WTC11 (cell line): ENCODE measurements at regions not wholly inside any gene's neighbourhood (a gene's known extent, or its start where the extent isn't known, plus 50 kb on each side); places are given as distances from the start of the nearest gene placed in this dataset.

ENCODE experiments used
- ATAC-seq: fragments of 200-7000 bp; cut with Tn5 transposase; 2 replicates; pipeline ENCODE4 v1.10.0; 2021; ENCODE audit warnings: mild to moderate bottlenecking, moderate library complexity
- CTCF ChIA-PET: fragments of 300-600 bp; sonication (Branson Sonifier 250); formaldehyde crosslinking; loops from one replicate; lab custom pipeline; 2021; ENCODE audit warnings: antibody characterized with exemption; lab: Charles Lee
- POLR2A ChIA-PET: fragments of 350-600 bp; sonication (Branson Sonifier 250); formaldehyde crosslinking; loops from one replicate; lab custom pipeline; 2021; ENCODE audit warnings: antibody characterized with exemption; lab: Charles Lee
- DNase-seq: peaks from one replicate; pipeline ENCODE4 v3.0.0; 2021; ENCODE audit warnings: low spot score
- H3K27ac Mint-ChIP-seq: 2 replicates; pipeline ENCODE4 v1.8.0; 2021; ENCODE audit warnings: mixed read lengths
- H3K27me3 Mint-ChIP-seq: 2 replicates; pipeline ENCODE4 v1.8.0; 2021; ENCODE audit warnings: low read depth, mild to moderate bottlenecking, moderate library complexity, mixed read lengths
- H3K36me3 Mint-ChIP-seq: 2 replicates; pipeline ENCODE4 v1.8.0; 2021; ENCODE audit warnings: mixed read lengths
- H3K4me1 Mint-ChIP-seq: 2 replicates; pipeline ENCODE4 v1.8.0; 2022; ENCODE audit warnings: mixed read lengths
- H3K4me3 Mint-ChIP-seq: 2 replicates; pipeline ENCODE4 v1.8.0; 2021; ENCODE audit warnings: mild to moderate bottlenecking, moderate library complexity, mixed read lengths
- H3K9me3 Mint-ChIP-seq: 2 replicates; pipeline ENCODE4 v1.8.0; 2021; ENCODE audit warnings: mixed read lengths
- ATF2 ChIP-seq: sonication (generic); formaldehyde crosslinking; IDR thresholded peaks from 2 replicates; pipeline ENCODE4 v1.8.1; 2022; ENCODE audit warnings: low read depth, missing genetic modification reagents, borderline replicate concordance
- ATF3 ChIP-seq: sonication (generic); formaldehyde crosslinking; conservative IDR thresholded peaks from 2 replicates; pipeline ENCODE4 v1.8.1; 2022; ENCODE audit warnings: mild to moderate bottlenecking, missing genetic modification reagents
- CTCF ChIP-seq: fragments of 200-600 bp; IDR thresholded peaks from 2 replicates; pipeline ENCODE4 v1.8.0; 2022; ENCODE audit warnings: antibody characterized with exemption
- ETV6 ChIP-seq: sonication (generic); formaldehyde crosslinking; IDR thresholded peaks from 2 replicates; pipeline ENCODE4 v1.8.1; 2022; ENCODE audit warnings: mild to moderate bottlenecking, missing genetic modification reagents
- FOXK1 ChIP-seq: sonication (generic); formaldehyde crosslinking; IDR thresholded peaks from 2 replicates; pipeline ENCODE4 v1.8.0; 2022; ENCODE audit warnings: mild to moderate bottlenecking, moderate library complexity, missing genetic modification reagents
- GABPB1 ChIP-seq: sonication (generic); formaldehyde crosslinking; IDR thresholded peaks from 2 replicates; pipeline ENCODE4 v1.8.1; 2023; ENCODE audit warnings: mild to moderate bottlenecking, missing genetic modification reagents
- JUN ChIP-seq: sonication (generic); formaldehyde crosslinking; IDR thresholded peaks from 2 replicates; pipeline ENCODE4 v1.8.0; 2023; ENCODE audit warnings: mild to moderate bottlenecking, missing genetic modification reagents
- PRRX2 ChIP-seq: fragments of 250-450 bp; sonication (Bioruptor Pico); IDR thresholded peaks from 2 replicates; pipeline ENCODE4 v1.8.0; 2021; ENCODE audit warnings: mild to moderate bottlenecking
- RORB ChIP-seq: fragments of 250-450 bp; sonication (Bioruptor Pico); IDR thresholded peaks from 2 replicates; pipeline ENCODE4 v1.9.0; 2021; ENCODE audit warnings: mild to moderate bottlenecking
- SMAD3 ChIP-seq: sonication (generic); formaldehyde crosslinking; IDR thresholded peaks from 2 replicates; pipeline ENCODE4 v1.8.0; 2022; ENCODE audit warnings: missing genetic modification reagents, mild to moderate bottlenecking, borderline replicate concordance
- ZNF219 ChIP-seq: sonication (generic); formaldehyde crosslinking; IDR thresholded peaks from 2 replicates; pipeline ENCODE4 v1.8.0; 2023; ENCODE audit warnings: missing genetic modification reagents, mild to moderate bottlenecking, borderline replicate concordance
- ZNF396 ChIP-seq: fragments of 250-450 bp; sonication (Bioruptor Pico); IDR thresholded peaks from 2 replicates; pipeline ENCODE4 v1.8.0; 2021; ENCODE audit warnings: mild to moderate bottlenecking, moderate library complexity, borderline replicate concordance
- ZNF416 ChIP-seq: fragments of 250-450 bp; sonication (Bioruptor Pico); IDR thresholded peaks from 2 replicates; pipeline ENCODE4 v1.9.0; 2021; ENCODE audit warnings: mild to moderate bottlenecking, inconsistent platforms
- ZNF512 ChIP-seq: sonication (generic); formaldehyde crosslinking; IDR thresholded peaks from 2 replicates; pipeline ENCODE4 v1.8.1; 2022; ENCODE audit warnings: missing genetic modification reagents, borderline replicate concordance
- ZNF532 ChIP-seq: fragments of 250-450 bp; sonication (Bioruptor Pico); IDR thresholded peaks from 2 replicates; pipeline ENCODE4 v1.9.0; 2021; ENCODE audit warnings: mild to moderate bottlenecking, borderline replicate concordance
- ZNF671 ChIP-seq: fragments of 250-450 bp; sonication (Bioruptor Pico); IDR thresholded peaks from 2 replicates; pipeline ENCODE4 v1.8.0; 2021; ENCODE audit warnings: mild to moderate bottlenecking
- TF ChIP-seq, protein P1 (sequence below): sonication (generic); formaldehyde crosslinking; IDR thresholded peaks from 2 replicates; pipeline ENCODE4 v1.8.0; 2022; ENCODE audit warnings: mild to moderate bottlenecking, missing genetic modification reagents
- TF ChIP-seq, protein P2 (sequence below): fragments of 250-450 bp; sonication (Bioruptor Pico); IDR thresholded peaks from 2 replicates; pipeline ENCODE4 v2.1.2; 2022; ENCODE audit warnings: mild to moderate bottlenecking, moderate library complexity
- TF ChIP-seq, protein P3 (sequence below): sonication (generic); formaldehyde crosslinking; IDR thresholded peaks from 2 replicates; pipeline ENCODE4 v1.8.1; 2023; ENCODE audit warnings: mild to moderate bottlenecking, missing genetic modification reagents

DNA sequence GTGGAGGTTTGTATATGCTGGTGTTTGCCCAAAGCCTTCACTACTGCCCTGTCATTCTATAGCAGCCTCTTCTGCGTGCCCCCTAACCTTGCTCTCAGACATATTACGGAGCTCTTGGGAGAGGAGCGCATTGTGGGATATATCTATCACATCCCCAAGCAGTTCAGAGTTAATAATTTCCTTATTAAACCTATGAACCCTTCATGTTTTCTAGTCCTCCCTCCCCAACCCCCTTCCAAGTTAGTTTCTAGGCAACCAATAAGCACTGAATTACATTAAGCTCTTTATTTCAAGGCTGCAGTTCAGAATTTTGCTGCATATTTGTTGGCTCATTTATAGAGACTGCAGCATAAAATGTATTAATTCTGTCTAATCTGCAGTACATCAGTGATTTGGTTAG, 57.3 kb upstream of the GRM7 start (continued):
- no peak for TF ChIP-seq ZNF532 (CRISPR knock-in tag)
- TF ChIP-seq ZNF671, result no peak
- TF ChIP-seq, all 79 proteins: peak for 0

DNA sequence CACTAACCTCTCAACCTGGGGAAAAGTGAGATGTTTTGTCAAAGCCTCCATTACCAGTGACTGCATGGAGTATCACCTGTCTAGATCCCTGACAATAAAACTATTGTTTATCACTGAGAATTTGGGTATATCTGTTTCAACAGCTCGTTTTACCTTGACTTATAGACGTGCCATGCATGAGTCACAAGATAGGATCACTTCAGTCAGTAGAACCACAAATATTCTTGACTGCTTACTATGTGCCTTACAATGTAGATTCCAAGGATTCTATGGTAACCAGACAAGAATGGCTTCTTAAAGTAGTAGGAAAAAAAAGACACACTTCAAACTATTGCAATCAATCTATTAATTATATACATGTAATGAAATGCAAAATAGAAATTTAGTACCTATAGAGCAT, 55.7 kb upstream of the GRM7 start:
- peaks cover 37% of the 10 kb centered on the region for H3K9me3 Mint-ChIP-seq
- peaks cover 12% of the 10 kb centered on the region; the same call in 1 of the 2 replicates for H3K36me3 Mint-ChIP-seq
- no peak for ATAC-seq
- POLR2A ChIA-PET, result no interaction called here
- TF ChIP-seq ZNF396 (no peak), FOXK1 (CRISPR knock-in tag) (no peak), ZNF512 (no peak), ZNF532 (CRISPR knock-in tag) (no peak), PRRX2 (CRISPR knock-in tag) (no peak), SMAD3 (CRISPR knock-in tag) (no peak), ATF3 (CRISPR knock-in tag) (no peak), GABPB1 (CRISPR knock-in tag) (no peak), CTCF (no peak), ZNF219 (CRISPR knock-in tag) (no peak), ZNF416 (CRISPR knock-in tag) (no peak), JUN (CRISPR knock-in tag) (no peak), RORB (CRISPR knock-in tag) (no peak), ETV6 (no peak), ATF2 (CRISPR knock-in tag) (no peak)
- TF ChIP-seq, protein P1, sequence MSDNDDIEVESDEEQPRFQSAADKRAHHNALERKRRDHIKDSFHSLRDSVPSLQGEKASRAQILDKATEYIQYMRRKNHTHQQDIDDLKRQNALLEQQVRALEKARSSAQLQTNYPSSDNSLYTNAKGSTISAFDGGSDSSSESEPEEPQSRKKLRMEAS (CRISPR knock-in tag), result no peak
- TF ChIP-seq, protein P2, sequence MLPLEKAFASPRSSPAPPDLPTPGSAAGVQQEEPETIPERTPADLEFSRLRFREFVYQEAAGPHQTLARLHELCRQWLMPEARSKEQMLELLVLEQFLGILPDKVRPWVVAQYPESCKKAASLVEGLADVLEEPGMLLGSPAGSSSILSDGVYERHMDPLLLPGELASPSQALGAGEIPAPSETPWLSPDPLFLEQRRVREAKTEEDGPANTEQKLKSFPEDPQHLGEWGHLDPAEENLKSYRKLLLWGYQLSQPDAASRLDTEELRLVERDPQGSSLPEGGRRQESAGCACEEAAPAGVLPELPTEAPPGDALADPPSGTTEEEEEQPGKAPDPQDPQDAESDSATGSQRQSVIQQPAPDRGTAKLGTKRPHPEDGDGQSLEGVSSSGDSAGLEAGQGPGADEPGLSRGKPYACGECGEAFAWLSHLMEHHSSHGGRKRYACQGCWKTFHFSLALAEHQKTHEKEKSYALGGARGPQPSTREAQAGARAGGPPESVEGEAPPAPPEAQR (CRISPR knock-in tag), result no peak
- TF ChIP-seq, protein P3, sequence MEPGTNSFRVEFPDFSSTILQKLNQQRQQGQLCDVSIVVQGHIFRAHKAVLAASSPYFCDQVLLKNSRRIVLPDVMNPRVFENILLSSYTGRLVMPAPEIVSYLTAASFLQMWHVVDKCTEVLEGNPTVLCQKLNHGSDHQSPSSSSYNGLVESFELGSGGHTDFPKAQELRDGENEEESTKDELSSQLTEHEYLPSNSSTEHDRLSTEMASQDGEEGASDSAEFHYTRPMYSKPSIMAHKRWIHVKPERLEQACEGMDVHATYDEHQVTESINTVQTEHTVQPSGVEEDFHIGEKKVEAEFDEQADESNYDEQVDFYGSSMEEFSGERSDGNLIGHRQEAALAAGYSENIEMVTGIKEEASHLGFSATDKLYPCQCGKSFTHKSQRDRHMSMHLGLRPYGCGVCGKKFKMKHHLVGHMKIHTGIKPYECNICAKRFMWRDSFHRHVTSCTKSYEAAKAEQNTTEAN (CRISPR knock-in tag), result no peak
- no peaks in the 10 kb centered on the region for H3K4me1 Mint-ChIP-seq
- DNase-seq, result no peak
- H3K27ac Mint-ChIP-seq, result no peak overlapping the region
- H3K4me3 Mint-ChIP-seq, result no peak overlapping the region
- H3K27me3 Mint-ChIP-seq, result no peaks in the 10 kb centered on the region
- CTCF ChIA-PET, result no interaction called here
